ENCODE measurements at regions not wholly inside any gene's neighbourhood (a gene's known extent, or its start where the extent isn't known, plus 50 kb on each side); places are given as distances from the start of the nearest gene placed in this dataset.

DNA sequence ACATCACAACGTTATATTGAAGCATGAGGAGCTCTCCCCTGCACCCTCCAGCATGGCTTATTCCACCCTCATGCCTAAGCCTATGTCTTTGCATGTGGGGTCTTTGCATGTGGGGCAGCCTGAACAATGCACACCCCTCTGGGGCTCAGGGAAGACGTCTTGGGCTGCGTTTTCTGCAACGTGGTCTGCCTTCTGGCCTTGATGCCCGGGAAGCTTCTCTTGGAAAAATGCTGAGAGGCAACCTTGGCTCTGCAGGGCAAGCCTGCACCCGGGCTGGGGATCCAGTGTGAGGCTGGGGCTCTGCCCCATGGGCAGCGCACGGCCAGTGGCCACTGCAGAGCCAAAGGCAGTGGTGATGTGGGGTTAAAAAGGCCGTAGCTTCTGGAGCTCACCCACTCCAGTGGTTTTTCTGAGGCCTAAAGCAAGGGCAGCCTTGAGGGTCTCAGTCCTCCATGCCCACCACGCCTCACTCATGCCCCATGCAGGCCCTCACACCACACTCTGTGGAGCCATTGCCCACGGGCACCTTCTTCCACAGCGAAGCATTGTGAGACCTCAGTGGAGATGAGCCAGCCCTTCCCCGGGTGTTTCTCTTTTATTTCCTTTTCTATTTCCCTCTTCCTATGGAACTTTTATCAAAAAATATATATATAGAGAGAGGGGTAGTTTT is 112.2 kb downstream of the MRPL36 start:
- Histone ChIP-seq H3K4me2 (replicated peaks; ENCODE audit: extremely low read depth, low read length, poor library complexity, severe bottlenecking) (no peak overlapping the region), H3K36me3 (replicated peaks in 1 of 2; ENCODE audit: control insufficient read depth in 1 of 2, insufficient read depth in 2 of 2, low read length in 2 of 2) (no peaks in the 10 kb centered on the region), H4K20me1 (ENCODE audit: insufficient read depth, low read length) (no peaks in the 10 kb centered on the region), H3K9me3 (replicated peaks in 1 of 2; ENCODE audit: control insufficient read depth in 1 of 2, insufficient read depth in 1 of 2, low read length in 2 of 2) (no peaks in the 10 kb centered on the region), H3K27me3 (ENCODE audit: control insufficient read depth in 2 of 2, insufficient read depth in 2 of 2, low read length in 2 of 2) (no peaks in the 10 kb centered on the region), H3K4me1 (ENCODE audit: control insufficient read depth in 1 of 2, insufficient read depth in 2 of 2, low read length in 2 of 2) (no peaks in the 10 kb centered on the region), H2AFZ (ENCODE audit: insufficient read depth, low read depth, low read length, poor library complexity, severe bottlenecking) (no peak overlapping the region), H3K4me3 (replicated peaks in 1 of 3; ENCODE audit: low read depth in 2 of 3, low read length in 3 of 3) (no peak overlapping the region), H3K79me2 (ENCODE audit: insufficient read depth, low read length) (no peaks in the 10 kb centered on the region), H3K27ac (ENCODE audit: low read depth in 1 of 2, low read length in 2 of 2) (no peak overlapping the region), H3K9ac (ENCODE audit: insufficient read depth, low read length, poor library complexity, severe bottlenecking) (no peak overlapping the region)
- Mint-ChIP-seq H3K27me3 (ENCODE audit: low read depth in 3 of 3) (peaks cover 2 to 8% (median 6%) of the 10 kb centered on the region in 3 donors), H3K36me3 (no peaks in the 10 kb centered on the region), H3K4me3 (no peak overlapping the region), H3K27ac (no peak overlapping the region), H3K4me1 (no peaks in the 10 kb centered on the region), H3K9me3 (peaks cover 0 to 9% (median 2%) of the 10 kb centered on the region in 7 donors)
- no peak for DNase-seq
- TF ChIP-seq, protein P1, sequence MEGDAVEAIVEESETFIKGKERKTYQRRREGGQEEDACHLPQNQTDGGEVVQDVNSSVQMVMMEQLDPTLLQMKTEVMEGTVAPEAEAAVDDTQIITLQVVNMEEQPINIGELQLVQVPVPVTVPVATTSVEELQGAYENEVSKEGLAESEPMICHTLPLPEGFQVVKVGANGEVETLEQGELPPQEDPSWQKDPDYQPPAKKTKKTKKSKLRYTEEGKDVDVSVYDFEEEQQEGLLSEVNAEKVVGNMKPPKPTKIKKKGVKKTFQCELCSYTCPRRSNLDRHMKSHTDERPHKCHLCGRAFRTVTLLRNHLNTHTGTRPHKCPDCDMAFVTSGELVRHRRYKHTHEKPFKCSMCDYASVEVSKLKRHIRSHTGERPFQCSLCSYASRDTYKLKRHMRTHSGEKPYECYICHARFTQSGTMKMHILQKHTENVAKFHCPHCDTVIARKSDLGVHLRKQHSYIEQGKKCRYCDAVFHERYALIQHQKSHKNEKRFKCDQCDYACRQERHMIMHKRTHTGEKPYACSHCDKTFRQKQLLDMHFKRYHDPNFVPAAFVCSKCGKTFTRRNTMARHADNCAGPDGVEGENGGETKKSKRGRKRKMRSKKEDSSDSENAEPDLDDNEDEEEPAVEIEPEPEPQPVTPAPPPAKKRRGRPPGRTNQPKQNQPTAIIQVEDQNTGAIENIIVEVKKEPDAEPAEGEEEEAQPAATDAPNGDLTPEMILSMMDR (IDR thresholded peaks at IDR 0.05), result no peak
- 79% methylated on average over 9 of the region's 13 CpGs for WGBS (ENCODE audit: insufficient coverage)
- intact Hi-C loops (cut with micrococcal nuclease), result no loop called here

DNA sequence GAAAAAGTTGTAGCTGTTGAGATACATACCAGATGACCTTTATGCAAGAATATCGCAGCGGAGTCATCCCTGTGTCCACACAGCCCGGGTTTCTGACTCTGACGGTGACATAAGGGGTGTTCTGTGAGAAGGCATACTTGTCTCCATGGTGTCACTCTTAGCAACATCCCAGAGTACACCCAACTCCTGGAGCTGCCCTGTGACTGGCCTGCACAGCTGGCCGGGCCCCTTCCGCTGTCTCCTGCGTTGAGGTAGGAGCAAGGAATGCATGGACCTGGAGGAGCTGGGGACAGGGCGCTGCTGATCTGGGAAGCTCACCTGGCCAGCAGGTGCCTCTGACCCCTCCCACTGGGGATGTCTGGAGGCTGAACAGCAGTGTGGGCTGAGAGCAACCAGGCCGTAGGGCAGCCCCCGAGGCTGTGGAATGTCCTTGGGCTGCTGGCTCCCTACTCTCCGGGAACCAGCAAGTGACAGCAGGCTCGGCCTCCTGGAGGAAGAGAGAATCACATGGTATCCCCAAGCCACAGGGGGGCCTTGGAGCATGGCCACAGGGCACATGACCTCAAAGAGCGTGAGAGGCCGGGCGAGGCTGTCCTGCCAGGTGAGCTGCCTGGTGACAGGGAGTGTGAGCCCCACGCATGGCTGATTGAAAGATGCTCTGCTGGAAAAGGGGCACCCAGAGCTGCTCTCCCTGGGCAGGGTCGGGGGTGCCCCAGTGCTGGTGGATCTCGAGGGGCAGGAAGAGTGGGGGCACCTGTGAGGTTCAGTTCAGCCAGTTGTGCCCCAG is 113.4 kb downstream of the MRPL36 start:
- no peaks in the 10 kb centered on the region for H3K79me2 ChIP-seq (ENCODE audit: insufficient read depth, low read length)
- H3K27ac Mint-ChIP-seq, result no peak overlapping the region

More for the DNA sequence above, 113.4 kb downstream of the MRPL36 start:
- 75% methylated on average over 14 of the region's 18 CpGs for WGBS (ENCODE audit: insufficient coverage)
- Histone ChIP-seq H3K27me3 (ENCODE audit: control insufficient read depth in 2 of 2, insufficient read depth in 2 of 2, low read length in 2 of 2) (no peaks in the 10 kb centered on the region), H3K4me1 (ENCODE audit: control insufficient read depth in 1 of 2, insufficient read depth in 2 of 2, low read length in 2 of 2) (no peaks in the 10 kb centered on the region), H3K27ac (ENCODE audit: low read depth in 1 of 2, low read length in 2 of 2) (no peak overlapping the region), H3K9me3 (replicated peaks in 1 of 2; ENCODE audit: control insufficient read depth in 1 of 2, insufficient read depth in 1 of 2, low read length in 2 of 2) (no peaks in the 10 kb centered on the region), H3K9ac (ENCODE audit: insufficient read depth, low read length, poor library complexity, severe bottlenecking) (no peak overlapping the region), H3K4me2 (replicated peaks; ENCODE audit: extremely low read depth, low read length, poor library complexity, severe bottlenecking) (no peak overlapping the region), H3K4me3 (replicated peaks in 1 of 3; ENCODE audit: low read depth in 2 of 3, low read length in 3 of 3) (no peak overlapping the region), H2AFZ (ENCODE audit: insufficient read depth, low read depth, low read length, poor library complexity, severe bottlenecking) (no peak overlapping the region), H4K20me1 (ENCODE audit: insufficient read depth, low read length) (no peaks in the 10 kb centered on the region), H3K36me3 (replicated peaks in 1 of 2; ENCODE audit: control insufficient read depth in 1 of 2, insufficient read depth in 2 of 2, low read length in 2 of 2) (no peaks in the 10 kb centered on the region)
- H3K9me3 Mint-ChIP-seq, result peaks cover 0 to 8% (median 3%) of the 10 kb centered on the region in 7 donors
- TF ChIP-seq, protein P1 (IDR thresholded peaks at IDR 0.05), result no peak
- DNase-seq, result no peak
- H3K27me3 Mint-ChIP-seq (ENCODE audit: low read depth in 3 of 3), result peaks cover 2 to 7% (median 2%) of the 10 kb centered on the region in 3 donors
- H3K4me1 Mint-ChIP-seq, result no peaks in the 10 kb centered on the region
- intact Hi-C loops (cut with micrococcal nuclease), result no loop called here
- H3K36me3 Mint-ChIP-seq, result no peaks in the 10 kb centered on the region
- H3K4me3 Mint-ChIP-seq, result no peak overlapping the region

Data from CD14-positive monocyte (primary cell).